ENCODE measurements at regions not wholly inside any gene's neighbourhood (a gene's known extent, or its start where the extent isn't known, plus 50 kb on each side); places are given as distances from the start of the nearest gene placed in this dataset.
"Not testable (repeated sequence)": the region's sequence is repeated elsewhere in the genome, so short reads cannot be mapped to it uniquely, and the experiment has no call there.

GRCh38 chr3:150324245-150324644 lies 83.9 kb upstream of the TSC22D2 start:
- no peak overlapping the region for H3K27ac ChIP-seq
- WGBS, 4 donors = 94 to 96% (median 94%) methylated on average over 3 of the region's 3 CpGs
- H3K27me3 ChIP-seq = no peaks in the 10 kb centered on the region
- TF ChIP-seq POLR2A (IDR thresholded peaks at IDR 0.05) = no peak
- TF ChIP-seq, protein P1, sequence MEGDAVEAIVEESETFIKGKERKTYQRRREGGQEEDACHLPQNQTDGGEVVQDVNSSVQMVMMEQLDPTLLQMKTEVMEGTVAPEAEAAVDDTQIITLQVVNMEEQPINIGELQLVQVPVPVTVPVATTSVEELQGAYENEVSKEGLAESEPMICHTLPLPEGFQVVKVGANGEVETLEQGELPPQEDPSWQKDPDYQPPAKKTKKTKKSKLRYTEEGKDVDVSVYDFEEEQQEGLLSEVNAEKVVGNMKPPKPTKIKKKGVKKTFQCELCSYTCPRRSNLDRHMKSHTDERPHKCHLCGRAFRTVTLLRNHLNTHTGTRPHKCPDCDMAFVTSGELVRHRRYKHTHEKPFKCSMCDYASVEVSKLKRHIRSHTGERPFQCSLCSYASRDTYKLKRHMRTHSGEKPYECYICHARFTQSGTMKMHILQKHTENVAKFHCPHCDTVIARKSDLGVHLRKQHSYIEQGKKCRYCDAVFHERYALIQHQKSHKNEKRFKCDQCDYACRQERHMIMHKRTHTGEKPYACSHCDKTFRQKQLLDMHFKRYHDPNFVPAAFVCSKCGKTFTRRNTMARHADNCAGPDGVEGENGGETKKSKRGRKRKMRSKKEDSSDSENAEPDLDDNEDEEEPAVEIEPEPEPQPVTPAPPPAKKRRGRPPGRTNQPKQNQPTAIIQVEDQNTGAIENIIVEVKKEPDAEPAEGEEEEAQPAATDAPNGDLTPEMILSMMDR (IDR thresholded peaks at IDR 0.05) = no peak
- no peaks in the 10 kb centered on the region for H3K36me3 ChIP-seq
- H3K4me3 ChIP-seq = no peak overlapping the region
- DNase-seq = no peak
- H3K4me1 ChIP-seq = peaks cover 0 to 10% (median 0%) of the 10 kb centered on the region in 12 donors
- no peak for ATAC-seq
- intact Hi-C loops (cut with DNase I) = no loop called here
- no peaks in the 10 kb centered on the region for H3K9me3 ChIP-seq

DNA sequence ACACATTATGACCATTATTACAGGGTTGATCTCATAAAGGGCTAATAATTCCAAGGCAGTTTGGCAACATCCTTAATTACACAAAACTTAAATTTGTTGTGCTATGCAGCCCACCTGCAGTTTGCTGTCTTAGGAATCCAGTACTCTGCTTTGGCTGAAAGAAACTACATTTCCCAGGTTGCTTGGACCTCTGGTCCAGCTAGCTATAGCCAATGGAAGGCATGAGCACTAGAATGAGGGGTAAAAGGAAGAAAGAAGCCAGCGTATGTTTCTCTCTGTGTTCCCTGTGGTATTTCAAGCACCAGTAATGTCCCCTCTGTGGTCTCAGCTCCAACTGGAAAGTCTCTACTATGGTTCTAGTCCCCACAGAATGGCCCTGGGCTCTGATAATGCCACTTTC lies 84.3 kb upstream of the TSC22D2 start:
- DNase-seq (no peak), ATAC-seq (no peak)
- Histone ChIP-seq H3K27ac (no peak overlapping the region), H3K27me3 (no peaks in the 10 kb centered on the region), H3K9me3 (no peaks in the 10 kb centered on the region), H3K4me1 (peaks cover 0 to 10% (median 0%) of the 10 kb centered on the region in 12 donors), H3K36me3 (no peaks in the 10 kb centered on the region), H3K4me3 (no peak overlapping the region)
- intact Hi-C loops (cut with DNase I) = no loop called here
- 84 to 94% (median 89%) methylated on average over 1 of the region's 1 CpG for WGBS, 4 donors
- no peak for TF ChIP-seq POLR2A (IDR thresholded peaks at IDR 0.05)
- TF ChIP-seq, protein P1 (IDR thresholded peaks at IDR 0.05) = no peak

DNA sequence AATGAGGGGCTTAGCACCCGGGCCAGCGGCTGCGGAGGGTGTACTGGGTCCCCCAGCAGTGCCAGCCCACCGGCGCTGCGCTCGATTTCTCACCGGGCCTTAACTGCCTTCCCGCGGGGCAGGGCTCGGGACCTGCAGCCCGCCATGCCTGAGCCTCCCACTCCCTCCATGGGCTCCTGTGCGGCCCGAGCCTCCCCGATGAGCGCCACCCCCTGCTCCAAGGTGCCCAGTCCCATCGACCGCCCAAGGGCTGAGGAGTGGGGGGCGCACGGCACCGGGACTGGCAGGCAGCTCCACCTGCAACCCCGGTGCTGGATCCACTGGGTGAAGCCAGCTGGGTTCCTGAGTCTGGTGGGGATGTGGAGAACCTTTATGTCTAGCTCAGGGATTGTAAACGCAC lies 85.0 kb upstream of the TSC22D2 start:
- H3K4me1 ChIP-seq; H3K27ac ChIP-seq; H3K27me3 ChIP-seq; intact Hi-C loops (cut with DNase I); H3K9me3 ChIP-seq; H3K36me3 ChIP-seq; DNase-seq; H3K4me3 ChIP-seq; ATAC-seq: not testable (repeated sequence)
- 95 to 99% (median 96%) methylated on average over 7 to 23 of the region's 23 CpGs for WGBS, 4 donors

DNA sequence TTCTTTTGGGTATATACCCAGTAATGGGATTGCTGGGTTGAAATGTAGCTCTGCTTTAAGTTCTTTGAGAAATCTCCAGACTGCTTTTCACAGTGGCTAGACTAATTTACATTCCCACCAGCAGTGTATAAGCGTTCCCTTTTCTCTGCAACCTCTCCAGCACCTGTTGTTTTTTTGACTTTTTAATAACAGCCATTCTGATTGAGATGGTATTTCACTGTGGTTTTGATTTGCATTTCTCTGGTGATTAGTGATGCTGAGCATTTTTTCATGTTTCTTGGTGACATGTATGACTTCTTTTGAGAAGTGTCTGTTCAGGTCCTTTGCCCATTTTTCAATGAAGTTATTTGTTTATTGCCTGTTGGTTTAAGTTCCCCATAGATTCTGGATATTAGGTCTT lies 87.1 kb upstream of the TSC22D2 start:
- ATAC-seq; intact Hi-C loops (cut with DNase I); H3K4me1 ChIP-seq; H3K36me3 ChIP-seq; H3K27ac ChIP-seq; H3K27me3 ChIP-seq; H3K4me3 ChIP-seq; H3K9me3 ChIP-seq; DNase-seq: not testable (repeated sequence)
- 0 to 91% (median 45%) methylated on average over 1 of the region's 1 CpG for WGBS, 4 donors

DNA sequence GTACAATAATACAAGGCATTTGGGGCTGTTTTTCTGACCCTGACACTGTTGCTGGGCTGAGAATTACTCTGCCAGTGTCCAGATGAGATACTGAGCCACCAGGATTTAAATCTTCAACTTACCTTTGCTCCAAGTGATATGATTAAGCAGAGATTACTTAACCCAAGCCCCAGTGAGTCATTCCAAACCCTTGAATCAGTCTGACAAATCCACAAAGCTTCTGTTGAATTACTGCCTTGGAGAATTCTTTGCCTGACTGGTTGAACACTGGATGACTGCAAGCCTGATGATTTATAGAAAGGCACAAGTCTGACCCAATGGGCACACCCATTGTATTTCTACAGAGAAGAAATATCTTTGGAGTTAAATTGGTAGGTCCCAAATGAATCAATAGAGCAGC lies 88.2 kb upstream of the TSC22D2 start:
- H3K36me3 ChIP-seq = no peaks in the 10 kb centered on the region
- intact Hi-C loops (cut with DNase I) = no loop called here
- ATAC-seq (no peak), DNase-seq (no peak)
- TF ChIP-seq POLR2A (IDR thresholded peaks at IDR 0.05) = no peak
- TF ChIP-seq, protein P1 (IDR thresholded peaks at IDR 0.05) = no peak
- no peak overlapping the region for H3K27ac ChIP-seq
- no peaks in the 10 kb centered on the region for H3K27me3 ChIP-seq
- peaks cover 0 to 7% (median 0%) of the 10 kb centered on the region in 12 donors for H3K4me1 ChIP-seq
- H3K9me3 ChIP-seq = no peaks in the 10 kb centered on the region
- H3K4me3 ChIP-seq = no peak overlapping the region
